Stomach (tissue), 8 donors: ENCODE measurements at regions not wholly inside any gene's neighbourhood (a gene's known extent, or its start where the extent isn't known, plus 50 kb on each side); places are given as distances from the start of the nearest gene placed in this dataset.
A peak's percentile ranks its signal among the peaks of the same experiment; 100 is the strongest.

Source experiments
- DNase-seq, 2 donors: peaks; one replicate each; pipeline versions ENCODE4 v3.0.0 to v3.0.0-alpha.2; 2013 to 2019
- H3K27ac ChIP-seq, 5 donors: fragments of 200-600 bp in 4 of 5; sonication (generic) in 4 of 5; one replicate each; pipeline ENCODE4 v1.5.1; 2013 to 2019; ENCODE audit warnings: mild to moderate bottlenecking in 1 of 5, moderate library complexity in 1 of 5
- H3K27me3 ChIP-seq, 3 donors: fragments of 200-600 bp; sonication (generic); one replicate each; pipeline ENCODE4 v1.5.1; 2017 to 2019; ENCODE audit warnings: mixed run types in 1 of 3
- H3K36me3 ChIP-seq, 4 donors: fragments of 200-600 bp; sonication (generic); 1 replicate in 3 of 4; 2 replicates in 1 of 4; pipeline ENCODE4 v1.5.1; 2016 to 2019
- H3K4me1 ChIP-seq, 4 donors: fragments of 200-600 bp; sonication (generic); one replicate each; pipeline ENCODE4 v1.5.1; 2016 to 2019
- H3K4me3 ChIP-seq, 4 donors: fragments of 200-600 bp; sonication (generic) in 3 of 4; one replicate each; pipeline ENCODE4 v1.5.1; 2016 to 2019; ENCODE audit warnings: mild to moderate bottlenecking in 1 of 4
- H3K9me3 ChIP-seq, 4 donors: fragments of 200-600 bp; sonication (generic); one replicate each; pipeline ENCODE4 v1.5.1; 2016 to 2019
- CTCF ChIP-seq, 7 experiments: fragments of 450-650 bp in 4 of 7; fragments of 200-600 bp in 3 of 7; sonication (generic) in 3 of 7; IDR thresholded peaks; one replicate each; pipeline ENCODE4 v1.5.1; 2016 to 2019; ENCODE audit warnings: antibody characterized with exemption in 7 of 7, control low read depth in 2 of 7, mild to moderate bottlenecking in 1 of 7
- EP300 ChIP-seq: sonication (generic); formaldehyde crosslinking; IDR thresholded peaks from one replicate; pipeline ENCODE4 v1.6.1; 2017; ENCODE audit warnings: antibody characterized with exemption
- POLR2A ChIP-seq, 4 donors: fragments of 450-650 bp; IDR thresholded peaks; one replicate each; pipeline ENCODE4 v1.6.1; 2016; ENCODE audit warnings: antibody characterized with exemption in 4 of 4, control low read depth in 2 of 4, mild to moderate bottlenecking in 1 of 4, moderate library complexity in 1 of 4
- POLR2AphosphoS5 ChIP-seq, 3 donors: sonication (generic); formaldehyde crosslinking; IDR thresholded peaks; one replicate each; pipeline ENCODE4 v1.6.1; 2016; ENCODE audit warnings: antibody characterized with exemption in 3 of 3
- whole genome bisulfite sequencing, 5 donors: extraction: QIAGEN DNeasy Blood & Tissue Kit in 3 of 5; methylation state at CpG; one replicate each; pipeline versions ENCODE4 v1.1.5 to v1.1.7; 2013 to 2018; 5-methylcytosine and 5-hydroxymethylcytosine counted together
- intact Hi-C: fragments of 100-400 bp; cut with DNase I; formaldehyde crosslinking; loops from one replicate; pipeline ENCODE4 v1.15.1; 2023; ENCODE audit warnings: low total_unique reads
- donor health status: healthy with polysubstance abuse.
- donor health status: Bipolar disorder and iron deficiency.
- donor health status: healthy.

GRCh38 chr10:62562795-62563194 lies 188.6 kb downstream of the ZNF365 start:
- intact Hi-C loops, result no loop called here
- Histone ChIP-seq H3K9me3 (no peaks in the 10 kb centered on the region), H3K27me3 (no peaks in the 10 kb centered on the region), H3K4me1 (peaks cover 0 to 3% (median 0%) of the 10 kb centered on the region in 4 donors), H3K36me3 (no peaks in the 10 kb centered on the region), H3K27ac (peak overlapping the region in 1 of 5 donors; percentile 68), H3K4me3 (no peak overlapping the region)
- TF ChIP-seq EP300 (no peak), POLR2A (IDR thresholded peaks at IDR 0.05) (no peak), CTCF (IDR thresholded peaks at IDR 0.05) (no peak), POLR2AphosphoS5 (IDR thresholded peaks at IDR 0.05) (no peak)
- no peak for DNase-seq

GRCh38 chr10:62573929-62574328 lies 199.8 kb downstream of the ZNF365 start:
- Histone ChIP-seq H3K4me3 (no peak overlapping the region), H3K9me3 (no peaks in the 10 kb centered on the region), H3K27ac (no peak overlapping the region), H3K4me1 (no peaks in the 10 kb centered on the region), H3K36me3 (no peaks in the 10 kb centered on the region), H3K27me3 (peaks cover 0 to 3% (median 0%) of the 10 kb centered on the region in 3 donors)
- intact Hi-C loops, result no loop called here
- TF ChIP-seq POLR2A (IDR thresholded peaks at IDR 0.05) (no peak), CTCF (IDR thresholded peaks at IDR 0.05) (no peak), EP300 (no peak), POLR2AphosphoS5 (IDR thresholded peaks at IDR 0.05) (no peak)
- 86 to 94% (median 92%) methylated on average over 3 of the region's 3 CpGs for WGBS, 5 donors
- no peak for DNase-seq

GRCh38 chr10:62577076-62577475 lies 202.9 kb downstream of the ZNF365 start:
- no peak for TF ChIP-seq POLR2AphosphoS5 (IDR thresholded peaks at IDR 0.05)
- no peak for TF ChIP-seq POLR2A (IDR thresholded peaks at IDR 0.05)
- no peak for TF ChIP-seq CTCF (IDR thresholded peaks at IDR 0.05)
- no peak for TF ChIP-seq EP300
- Histone ChIP-seq H3K36me3 (no peaks in the 10 kb centered on the region), H3K4me3 (no peak overlapping the region), H3K27ac (no peak overlapping the region), H3K27me3 (peaks cover 0 to 3% (median 0%) of the 10 kb centered on the region in 3 donors), H3K4me1 (no peaks in the 10 kb centered on the region), H3K9me3 (no peaks in the 10 kb centered on the region)
- DNase-seq, result no peak
- WGBS, 5 donors, result 85 to 92% (median 91%) methylated on average over 4 of the region's 4 CpGs
- intact Hi-C loops, result no loop called here

- no peaks in the 10 kb centered on the region for H3K4me1 ChIP-seq
- no peak overlapping the region for H3K27ac ChIP-seq
- H3K9me3 ChIP-seq, result no peaks in the 10 kb centered on the region
- H3K36me3 ChIP-seq, result no peaks in the 10 kb centered on the region
- intact Hi-C loops, result no loop called here
- no peak for DNase-seq
- TF ChIP-seq CTCF (IDR thresholded peaks at IDR 0.05) (no peak), POLR2AphosphoS5 (IDR thresholded peaks at IDR 0.05) (no peak), EP300 (no peak), POLR2A (IDR thresholded peaks at IDR 0.05) (no peak)
- no peak overlapping the region for H3K4me3 ChIP-seq
- H3K27me3 ChIP-seq, result peaks cover 0 to 3% (median 0%) of the 10 kb centered on the region in 3 donors
- WGBS, 5 donors, result 54 to 76% (median 66%) methylated on average over 2 of the region's 2 CpGs
These were observed 203.6 kb downstream of the ZNF365 start for GRCh38 chr10:62577666-62578291.
